ENCODE measurements at regions not wholly inside any gene's neighbourhood (a gene's known extent, or its start where the extent isn't known, plus 50 kb on each side); places are given as distances from the start of the nearest gene placed in this dataset.

- TF ChIP-seq CTCF (conservative IDR thresholded peaks at IDR 0.05; ENCODE audit: low read depth, low read length) (no peak), EZH2 (IDR thresholded peaks at IDR 0.05; ENCODE audit: borderline replicate concordance, low read depth, low read length, poor library complexity, severe bottlenecking) (no peak)
Observed at GRCh38 chr2:212814941-212815340, 276.3 kb upstream of the ERBB4 start.

Measured in A673 (cell line).